IPS-18c (cell line): ENCODE measurements at regions not wholly inside any gene's neighbourhood (a gene's known extent, or its start where the extent isn't known, plus 50 kb on each side); places are given as distances from the start of the nearest gene placed in this dataset.
"Not testable (repeated sequence)": the region's sequence is repeated elsewhere in the genome, so short reads cannot be mapped to it uniquely, and the experiment has no call there.

ENCODE experiments used
- H3K4me3 ChIP-seq: 2 replicates; pipeline ENCODE4 v1.7.0; 2013; ENCODE audit warnings: low read depth, mild to moderate bottlenecking, low read length, moderate library complexity; ENCODE audit not compliant: insufficient read depth
- H3K9me3 ChIP-seq: one replicate; pipeline ENCODE4 v1.6.1; 2013; ENCODE audit warnings: mild to moderate bottlenecking, low read length, moderate library complexity; ENCODE audit not compliant: control insufficient read depth, insufficient read depth

- Histone ChIP-seq H3K4me3 (no peak overlapping the region), H3K9me3 (no peaks in the 10 kb centered on the region)
Observed at GRCh38 chr2:8133363-8133762, 548.5 kb upstream of the ID2 start.

GRCh38 chr2:8133913-8134472 is 547.9 kb upstream of the ID2 start:
- Histone ChIP-seq H3K4me3 (no peak overlapping the region), H3K9me3 (no peaks in the 10 kb centered on the region)

GRCh38 chr2:8134473-8134932 is 547.4 kb upstream of the ID2 start:
- no peak overlapping the region for H3K4me3 ChIP-seq
- no peaks in the 10 kb centered on the region for H3K9me3 ChIP-seq

DNA sequence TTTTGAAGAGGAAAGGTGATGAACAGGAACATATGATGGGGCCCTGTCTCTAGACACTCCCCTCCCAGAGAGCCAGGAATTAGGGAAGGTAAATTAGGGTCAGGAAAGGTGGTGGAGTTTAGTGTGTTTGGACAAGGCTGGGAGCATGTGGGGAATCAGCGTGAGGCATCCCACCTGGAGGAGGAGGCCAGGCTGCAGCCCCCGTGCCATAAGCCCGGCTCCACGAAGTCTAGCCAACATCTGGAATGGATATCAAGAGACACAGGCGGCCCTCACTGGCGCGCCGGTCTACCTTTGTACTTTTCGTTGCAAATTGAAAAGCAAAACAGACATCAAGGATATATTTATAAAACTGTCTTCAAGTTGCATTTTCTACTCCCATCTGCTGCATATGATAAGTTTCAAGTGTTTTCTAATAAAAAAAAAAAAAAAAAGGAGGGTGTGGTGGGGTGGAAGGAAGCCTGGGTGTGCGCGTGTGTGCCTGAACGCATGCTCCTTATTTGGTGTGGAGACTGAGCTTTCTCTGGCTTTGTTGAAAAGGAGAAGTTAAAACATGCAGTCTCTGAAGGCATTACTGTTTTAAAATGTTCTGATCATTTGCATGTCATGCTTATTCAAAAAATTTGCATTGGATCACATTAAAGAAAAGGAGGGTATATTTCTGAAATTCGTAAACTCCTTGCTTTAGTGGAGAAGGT is 546.7 kb upstream of the ID2 start:
- Histone ChIP-seq H3K4me3 (no peak overlapping the region), H3K9me3 (no peaks in the 10 kb centered on the region)

DNA sequence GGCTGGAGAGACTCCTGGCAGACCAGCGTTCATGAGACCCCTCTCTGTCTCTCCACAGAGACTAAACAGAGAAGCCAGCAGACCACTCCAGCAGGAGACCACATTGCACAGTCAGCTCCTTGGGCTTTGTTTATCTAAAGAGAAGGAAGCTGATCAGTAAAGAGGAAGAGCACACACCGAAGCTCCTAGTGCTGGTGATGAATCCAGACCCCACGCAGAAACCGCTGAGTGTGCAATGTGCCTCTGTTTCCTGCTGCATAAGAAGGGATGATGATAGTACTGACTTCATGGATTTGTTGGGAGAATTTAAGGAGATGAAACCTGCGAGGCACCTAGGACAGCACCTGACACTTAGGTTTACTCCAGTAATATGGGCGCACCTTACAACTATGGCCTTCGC is 544.1 kb upstream of the ID2 start:
- H3K9me3 ChIP-seq = no peaks in the 10 kb centered on the region
- no peak overlapping the region for H3K4me3 ChIP-seq

- Histone ChIP-seq H3K4me3 (no peak overlapping the region), H3K9me3 (no peaks in the 10 kb centered on the region)
Observed at GRCh38 chr2:8138525-8138922, 543.3 kb upstream of the ID2 start.

DNA sequence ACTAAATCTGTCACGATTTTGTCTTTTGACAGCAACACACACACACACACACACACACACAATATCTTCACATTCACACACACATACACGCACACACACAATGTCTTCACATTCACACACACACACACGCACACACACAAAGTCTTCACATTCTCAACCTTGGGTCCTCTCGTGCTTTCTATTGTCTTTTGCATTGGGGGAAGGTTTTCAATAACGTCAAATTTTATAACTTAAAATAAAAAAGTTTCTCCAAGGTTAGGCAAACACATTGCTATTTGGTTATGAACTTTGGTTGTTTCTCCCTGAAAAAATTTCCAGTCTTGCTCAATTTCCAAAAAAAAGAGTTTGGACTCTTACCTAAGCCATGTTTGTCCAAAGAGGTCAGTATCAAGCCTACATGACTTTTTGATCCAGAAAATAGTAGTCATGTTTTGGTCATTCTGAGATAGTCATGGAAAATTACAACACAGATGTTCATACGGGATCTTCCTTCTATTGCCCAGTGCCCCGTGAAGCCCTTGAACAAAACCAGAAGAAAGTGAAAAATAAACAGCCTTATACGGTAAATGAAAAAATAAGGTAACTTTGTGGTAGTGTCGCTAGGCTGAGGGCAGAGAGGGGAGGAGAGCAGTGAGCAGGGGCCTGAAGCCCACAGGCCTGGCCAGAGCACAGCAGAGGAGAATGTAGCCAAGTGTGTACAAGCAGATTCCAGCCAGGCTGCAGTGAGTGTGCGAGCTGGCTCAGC is 542.8 kb upstream of the ID2 start:
- no peak overlapping the region for H3K4me3 ChIP-seq
- no peaks in the 10 kb centered on the region for H3K9me3 ChIP-seq

GRCh38 chr2:8139668-8140200 is 542.1 kb upstream of the ID2 start:
- H3K4me3 ChIP-seq = no peak overlapping the region
- H3K9me3 ChIP-seq = no peaks in the 10 kb centered on the region

- Histone ChIP-seq H3K4me3 (no peak overlapping the region), H3K9me3 (no peaks in the 10 kb centered on the region)
Observed at GRCh38 chr2:8141079-8141707, 540.7 kb upstream of the ID2 start.

DNA sequence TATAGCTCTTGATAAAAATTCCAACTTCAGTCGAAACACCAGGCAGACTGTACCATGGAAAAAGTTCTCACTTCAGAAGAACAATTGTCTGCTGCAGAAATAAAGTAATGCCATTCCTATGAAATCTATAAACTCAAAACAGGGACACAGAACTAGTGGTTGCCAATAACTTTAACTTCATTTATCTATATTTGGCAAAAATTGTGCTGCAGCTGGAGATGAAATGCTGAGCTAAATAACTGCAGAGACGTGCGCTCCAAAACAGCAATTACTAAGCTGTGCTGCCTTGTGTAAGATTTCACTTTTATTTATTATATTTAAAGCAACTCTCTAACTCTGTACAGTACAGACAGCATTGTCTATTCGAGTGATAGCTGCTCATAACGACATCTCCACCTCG is 540.1 kb upstream of the ID2 start:
- Histone ChIP-seq H3K4me3 (no peak overlapping the region), H3K9me3 (no peaks in the 10 kb centered on the region)

GRCh38 chr2:8142461-8142860 is 539.4 kb upstream of the ID2 start:
- Histone ChIP-seq H3K4me3 (no peak overlapping the region), H3K9me3 (no peaks in the 10 kb centered on the region)

- Histone ChIP-seq H3K9me3 (no peaks in the 10 kb centered on the region), H3K4me3 (no peak overlapping the region)
Observed at GRCh38 chr2:8144131-8144631, 537.7 kb upstream of the ID2 start.

GRCh38 chr2:8144785-8145184 is 537.1 kb upstream of the ID2 start:
- no peak overlapping the region for H3K4me3 ChIP-seq
- no peaks in the 10 kb centered on the region for H3K9me3 ChIP-seq

DNA sequence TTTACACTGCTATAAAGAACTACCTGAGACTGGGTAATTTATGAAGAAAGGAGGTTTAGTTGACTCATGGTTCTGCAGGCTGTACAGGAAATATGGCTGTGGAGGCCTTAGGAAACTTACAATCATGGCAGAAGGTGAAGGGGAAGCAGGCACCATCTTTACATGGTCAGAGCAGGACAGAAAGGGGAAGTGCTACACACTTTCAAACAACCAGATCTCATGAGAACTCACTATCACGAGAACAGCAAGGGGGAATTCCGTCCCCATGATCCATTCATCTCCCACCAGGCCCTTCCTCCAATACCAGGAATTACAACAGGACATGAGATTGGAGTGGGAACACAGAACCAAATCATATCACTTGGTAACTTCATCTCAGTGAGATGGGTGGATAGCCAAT is 536.5 kb upstream of the ID2 start:
- H3K9me3 ChIP-seq, H3K4me3 ChIP-seq: not testable (repeated sequence)

GRCh38 chr2:8146132-8147005 is 535.5 kb upstream of the ID2 start:
- H3K9me3 ChIP-seq = no peaks in the 10 kb centered on the region

DNA sequence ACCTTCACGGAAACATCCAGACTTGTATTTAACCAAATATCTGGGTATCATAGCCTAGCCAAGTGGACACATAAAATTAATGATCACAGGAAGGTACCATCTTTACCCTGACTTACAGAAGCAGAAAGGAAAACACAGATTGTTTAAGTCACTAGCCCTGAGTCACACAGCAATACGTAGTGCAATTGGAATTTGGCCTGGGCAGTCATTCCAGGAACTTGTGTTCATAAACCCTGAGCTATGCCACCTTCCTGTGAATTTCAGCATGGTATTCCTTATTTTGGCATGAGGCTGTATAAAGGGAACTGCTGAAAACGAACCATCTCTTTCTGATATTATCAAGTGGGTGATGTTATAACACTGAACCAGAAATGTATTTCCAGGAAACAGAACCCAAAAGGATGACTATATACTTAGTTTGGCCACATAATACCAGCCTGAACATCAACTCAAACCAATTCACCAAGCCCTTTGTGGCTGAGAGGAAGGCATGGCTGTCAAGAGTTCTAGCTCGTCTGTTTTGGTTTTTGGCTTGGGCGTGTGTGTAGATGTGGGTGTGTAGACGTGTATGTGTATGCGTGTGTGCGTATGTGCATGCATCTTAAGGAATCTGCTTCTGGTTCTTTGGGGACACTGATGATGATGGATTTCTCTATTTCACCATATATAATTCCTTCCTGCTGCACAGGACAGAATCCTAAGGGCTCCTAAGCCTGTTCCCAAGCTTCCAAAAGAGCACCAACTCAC is 533.4 kb upstream of the ID2 start:
- Histone ChIP-seq H3K4me3 (no peak overlapping the region), H3K9me3 (no peaks in the 10 kb centered on the region)

More at GRCh38 chr2:8146132-8147005, 535.5 kb upstream of the ID2 start:
- H3K4me3 ChIP-seq = no peak overlapping the region
